Uterus (tissue), 2 donors: ENCODE measurements at regions not wholly inside any gene's neighbourhood (a gene's known extent, or its start where the extent isn't known, plus 50 kb on each side); places are given as distances from the start of the nearest gene placed in this dataset.

ENCODE experiments used
- CTCF ChIP-seq, 4 experiments: fragments of 200-600 bp in 2 of 4; fragments of 450-650 bp in 2 of 4; sonication (generic) in 2 of 4; IDR thresholded peaks; one replicate each; pipeline ENCODE4 v1.5.1; 2016 to 2019; ENCODE audit warnings: antibody characterized with exemption in 4 of 4, mild to moderate bottlenecking in 2 of 4, moderate library complexity in 1 of 4
- POLR2A ChIP-seq, 2 donors: fragments of 450-650 bp; IDR thresholded peaks; one replicate each; pipeline ENCODE4 v1.6.1; 2016; ENCODE audit warnings: antibody characterized with exemption in 2 of 2, mild to moderate bottlenecking in 1 of 2, moderate library complexity in 1 of 2

DNA sequence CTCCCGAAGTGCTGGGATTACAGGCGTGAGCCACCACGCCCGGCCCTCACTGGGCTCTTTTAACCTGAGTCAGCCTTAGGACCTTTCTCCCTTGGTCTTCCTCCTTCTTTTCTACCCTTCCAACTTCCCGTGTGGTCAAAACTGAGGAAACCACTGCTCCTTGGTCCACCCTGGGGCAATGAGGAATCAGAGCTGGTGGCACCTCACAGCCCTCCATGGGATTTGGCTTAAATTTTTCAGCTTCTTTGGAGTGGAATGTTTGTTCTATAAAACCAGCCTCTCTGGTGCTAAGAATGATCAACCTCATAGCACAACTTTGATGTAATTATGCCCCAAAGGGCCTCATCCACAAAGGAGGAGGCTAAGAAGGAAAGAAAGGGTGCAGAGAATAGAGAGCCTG is 76.6 kb upstream of the CFAP20DC start:
- TF ChIP-seq POLR2A (IDR thresholded peaks at IDR 0.05): no peak
- TF ChIP-seq CTCF (IDR thresholded peaks at IDR 0.05): no peak
